ENCODE measurements at regions not wholly inside any gene's neighbourhood (a gene's known extent, or its start where the extent isn't known, plus 50 kb on each side); places are given as distances from the start of the nearest gene placed in this dataset.

DNA sequence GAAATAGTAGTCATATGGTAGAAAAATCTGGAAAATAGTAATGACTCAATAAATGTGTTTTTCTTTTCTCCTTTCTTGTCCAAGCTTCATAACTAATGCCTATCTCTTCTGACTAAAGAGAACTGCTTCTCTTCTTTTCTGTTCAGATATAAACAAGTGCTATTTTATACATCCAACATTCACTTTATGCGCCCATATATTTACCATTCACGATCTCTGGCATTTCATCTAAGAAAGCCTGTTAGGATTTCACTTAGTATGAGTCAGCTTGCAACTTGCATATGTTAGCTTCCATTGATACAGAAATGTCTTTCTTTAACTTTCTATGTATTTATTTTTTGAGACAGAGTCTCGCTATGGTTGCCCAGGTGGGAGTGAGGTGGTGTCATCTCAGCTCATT, 224.9 kb downstream of the VAPA start:
- 95 to 99% (median 97%) methylated on average over 3 of the region's 3 CpGs for WGBS, 3 donors
- H3K4me3 ChIP-seq: no peak overlapping the region

GRCh38 chr18:10139783-10140410, 226.1 kb downstream of the VAPA start:
- WGBS, 3 donors: 85 to 92% (median 90%) methylated on average over 7 of the region's 7 CpGs
- TF ChIP-seq CTCF (IDR thresholded peaks at IDR 0.05): no peak
- intact Hi-C loops (cut with DNase I): loop anchor here in 1 of 2 donors (10.0 kb wide), 1 partner anchor 55 kb away; no protein-coding TSS in a partner anchor
- Histone ChIP-seq H3K27ac (no peak overlapping the region), H3K4me1 (peaks cover 4% of the 10 kb centered on the region), H3K36me3 (ENCODE audit: insufficient read depth in 1 of 2, low read depth in 1 of 2) (no peaks in the 10 kb centered on the region), H3K4me3 (no peak overlapping the region), H3K9me3 (no peaks in the 10 kb centered on the region), H3K27me3 (ENCODE audit: insufficient read depth in 3 of 3, low read length in 2 of 3) (no peaks in the 10 kb centered on the region)
- DNase-seq (no peak), ATAC-seq (no peak)

More for the DNA sequence above, 224.9 kb downstream of the VAPA start:
- no peak for ATAC-seq
- H3K27me3 ChIP-seq (ENCODE audit: insufficient read depth in 3 of 3, low read length in 2 of 3): no peaks in the 10 kb centered on the region
- intact Hi-C loops (cut with DNase I): loop anchor here in 1 of 2 donors (10.0 kb wide), 1 partner anchor 54 kb away; no protein-coding TSS in a partner anchor
- H3K36me3 ChIP-seq (ENCODE audit: insufficient read depth in 1 of 2, low read depth in 1 of 2): no peaks in the 10 kb centered on the region
- H3K4me1 ChIP-seq: peaks cover 1% of the 10 kb centered on the region
- H3K9me3 ChIP-seq: no peaks in the 10 kb centered on the region
- DNase-seq: no peak
- H3K27ac ChIP-seq: no peak overlapping the region
- TF ChIP-seq CTCF (IDR thresholded peaks at IDR 0.05): no peak

DNA sequence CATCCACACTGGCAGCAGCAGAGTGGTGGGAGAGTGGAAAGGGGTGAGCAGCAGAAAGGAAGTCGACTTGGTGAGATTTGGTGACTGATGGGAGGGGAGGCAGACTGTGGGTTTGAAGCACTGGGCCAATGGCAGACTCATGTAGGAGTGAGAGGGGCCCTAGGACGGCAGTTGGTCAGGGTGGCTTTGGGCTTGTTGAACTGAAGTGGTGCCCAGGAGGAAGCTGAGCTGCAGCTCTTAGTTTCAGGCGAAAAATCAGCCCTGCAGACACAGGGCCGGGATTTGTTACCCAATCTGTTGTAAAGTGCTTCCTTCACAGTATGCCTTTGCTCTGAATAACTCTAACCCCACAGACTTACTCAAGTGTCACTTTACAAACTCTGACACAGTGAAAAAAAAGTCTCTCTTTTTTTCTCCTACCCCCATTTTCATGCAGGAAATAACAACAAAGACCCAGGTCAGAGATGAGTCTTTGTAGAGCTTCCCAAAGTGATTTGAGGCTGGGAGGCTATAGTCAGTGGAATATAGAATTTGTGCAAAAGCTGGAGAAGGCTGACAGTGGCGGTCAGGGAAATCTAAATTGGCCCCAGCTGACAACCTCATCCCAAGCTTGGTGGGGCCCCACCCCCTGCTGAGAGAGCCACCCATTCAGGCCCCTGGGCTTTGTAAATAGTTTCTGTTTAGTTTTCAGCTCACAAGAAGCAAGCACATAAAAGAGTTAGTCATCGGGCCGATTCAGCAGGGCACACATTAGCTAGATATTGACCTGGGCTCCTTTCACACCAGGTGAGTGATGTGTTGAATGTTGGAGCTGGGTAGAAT, 226.9 kb downstream of the VAPA start:
- no peaks in the 10 kb centered on the region for H3K36me3 ChIP-seq (ENCODE audit: insufficient read depth in 1 of 2, low read depth in 1 of 2)
- peaks cover 4% of the 10 kb centered on the region for H3K4me1 ChIP-seq
- TF ChIP-seq CTCF (IDR thresholded peaks at IDR 0.05): no peak
- intact Hi-C loops (cut with DNase I): no loop called here
- H3K27me3 ChIP-seq (ENCODE audit: insufficient read depth in 3 of 3, low read length in 2 of 3): no peaks in the 10 kb centered on the region
- H3K27ac ChIP-seq: no peak overlapping the region
- WGBS, 3 donors: 59 to 79% (median 73%) methylated on average over 7 of the region's 7 CpGs
- no peak overlapping the region for H3K4me3 ChIP-seq
- ATAC-seq (no peak), DNase-seq (no peak)
- H3K9me3 ChIP-seq: no peaks in the 10 kb centered on the region

GRCh38 chr18:10141559-10141958, 227.7 kb downstream of the VAPA start:
- TF ChIP-seq CTCF (IDR thresholded peaks at IDR 0.05): no peak
- ATAC-seq (peak in 2 of 4 donors; percentile 60 to 64), DNase-seq (no peak)
- Histone ChIP-seq H3K4me3 (no peak overlapping the region), H3K36me3 (ENCODE audit: insufficient read depth in 1 of 2, low read depth in 1 of 2) (no peaks in the 10 kb centered on the region), H3K9me3 (no peaks in the 10 kb centered on the region), H3K27me3 (ENCODE audit: insufficient read depth in 3 of 3, low read length in 2 of 3) (no peaks in the 10 kb centered on the region), H3K27ac (no peak overlapping the region), H3K4me1 (peaks cover 4% of the 10 kb centered on the region)
- intact Hi-C loops (cut with DNase I): no loop called here
- 37 to 57% (median 44%) methylated on average over 7 of the region's 7 CpGs for WGBS, 3 donors

Data from psoas muscle (tissue), 7 donors.